ENCODE measurements at regions not wholly inside any gene's neighbourhood (a gene's known extent, or its start where the extent isn't known, plus 50 kb on each side); places are given as distances from the start of the nearest gene placed in this dataset.

GRCh38 chr2:7906431-7906830 is 775.4 kb upstream of the ID2 start:
- TF ChIP-seq PAX5 (IDR thresholded peaks at IDR 0.05; ENCODE audit: insufficient read depth, low read length, severe bottlenecking), result no peak
- no peak for TF ChIP-seq SPI1 (IDR thresholded peaks at IDR 0.05; ENCODE audit: low read depth, low read length)
- no peak for TF ChIP-seq POU2F2 (IDR thresholded peaks at IDR 0.05; ENCODE audit: low read depth, low read length)
- TF ChIP-seq TAF1 (IDR thresholded peaks at IDR 0.05; ENCODE audit: low read depth, low read length), result no peak
- TF ChIP-seq POLR2AphosphoS5 (IDR thresholded peaks at IDR 0.05; ENCODE audit: low read depth, low read length), result no peak
- no peak for TF ChIP-seq POLR2A (IDR thresholded peaks at IDR 0.05; ENCODE audit: low read depth, low read length)
- no peak for DNase-seq (ENCODE audit: insufficient read length, low spot score)
- FAIRE-seq, result no peak

DNA sequence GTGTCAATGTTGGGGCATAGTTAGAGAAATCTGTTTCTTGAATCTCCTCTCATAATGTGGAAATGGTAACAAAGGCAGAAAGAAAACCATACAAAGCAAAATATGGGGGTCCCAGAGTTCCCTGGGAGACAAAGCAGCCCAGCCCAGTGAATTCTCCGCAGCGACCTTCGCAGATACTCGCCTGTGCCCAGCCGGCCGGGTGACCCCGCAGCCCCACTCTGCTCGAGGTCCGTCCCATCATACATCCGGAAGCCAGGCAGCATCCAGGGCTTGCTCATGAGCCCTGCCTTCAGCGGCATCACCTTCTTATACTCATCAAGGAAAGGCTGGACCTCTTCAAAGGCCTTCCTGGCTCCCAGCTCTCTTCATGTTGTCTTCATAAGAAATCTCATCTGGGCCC is 774.8 kb upstream of the ID2 start:
- DNase-seq (ENCODE audit: insufficient read length, low spot score) (no peak), FAIRE-seq (no peak)
- TF ChIP-seq PAX5 (IDR thresholded peaks at IDR 0.05; ENCODE audit: insufficient read depth, low read length, severe bottlenecking) (no peak), TAF1 (IDR thresholded peaks at IDR 0.05; ENCODE audit: low read depth, low read length) (no peak), SPI1 (IDR thresholded peaks at IDR 0.05; ENCODE audit: low read depth, low read length) (no peak), POLR2A (IDR thresholded peaks at IDR 0.05; ENCODE audit: low read depth, low read length) (no peak), POLR2AphosphoS5 (IDR thresholded peaks at IDR 0.05; ENCODE audit: low read depth, low read length) (no peak), POU2F2 (IDR thresholded peaks at IDR 0.05; ENCODE audit: low read depth, low read length) (no peak)

DNA sequence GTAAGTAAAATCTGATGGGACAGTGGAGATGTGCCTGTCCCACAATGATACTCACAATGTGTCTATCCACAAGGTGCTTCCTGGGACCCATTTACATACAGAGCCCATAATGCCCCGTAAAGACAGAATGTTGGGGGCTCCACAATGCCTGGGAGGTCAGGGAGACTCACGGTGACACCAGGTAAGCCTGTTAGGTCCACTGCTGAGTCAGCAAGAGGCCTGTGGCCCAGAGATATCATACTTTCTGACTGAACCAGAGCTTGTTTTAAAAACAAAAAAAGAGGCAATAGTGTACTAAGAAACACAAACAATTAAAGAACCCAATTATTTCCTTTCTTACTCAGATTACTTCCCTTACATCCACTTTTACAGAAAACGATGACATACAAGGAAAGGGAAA is 771.1 kb upstream of the ID2 start:
- TF ChIP-seq POU2F2 (IDR thresholded peaks at IDR 0.05; ENCODE audit: low read depth, low read length) (no peak), TAF1 (IDR thresholded peaks at IDR 0.05; ENCODE audit: low read depth, low read length) (no peak), POLR2AphosphoS5 (IDR thresholded peaks at IDR 0.05; ENCODE audit: low read depth, low read length) (no peak), PAX5 (IDR thresholded peaks at IDR 0.05; ENCODE audit: insufficient read depth, low read length, severe bottlenecking) (no peak), POLR2A (IDR thresholded peaks at IDR 0.05; ENCODE audit: low read depth, low read length) (no peak), SPI1 (IDR thresholded peaks at IDR 0.05; ENCODE audit: low read depth, low read length) (no peak)
- DNase-seq (ENCODE audit: insufficient read length, low spot score), result no peak
- FAIRE-seq, result no peak

- DNase-seq (ENCODE audit: insufficient read length, low spot score), result no peak
- TF ChIP-seq TAF1 (IDR thresholded peaks at IDR 0.05; ENCODE audit: low read depth, low read length) (no peak), POLR2AphosphoS5 (IDR thresholded peaks at IDR 0.05; ENCODE audit: low read depth, low read length) (no peak), POLR2A (IDR thresholded peaks at IDR 0.05; ENCODE audit: low read depth, low read length) (no peak)
- FAIRE-seq, result no peak
Observed at GRCh38 chr2:7911196-7911595, 770.7 kb upstream of the ID2 start.

DNA sequence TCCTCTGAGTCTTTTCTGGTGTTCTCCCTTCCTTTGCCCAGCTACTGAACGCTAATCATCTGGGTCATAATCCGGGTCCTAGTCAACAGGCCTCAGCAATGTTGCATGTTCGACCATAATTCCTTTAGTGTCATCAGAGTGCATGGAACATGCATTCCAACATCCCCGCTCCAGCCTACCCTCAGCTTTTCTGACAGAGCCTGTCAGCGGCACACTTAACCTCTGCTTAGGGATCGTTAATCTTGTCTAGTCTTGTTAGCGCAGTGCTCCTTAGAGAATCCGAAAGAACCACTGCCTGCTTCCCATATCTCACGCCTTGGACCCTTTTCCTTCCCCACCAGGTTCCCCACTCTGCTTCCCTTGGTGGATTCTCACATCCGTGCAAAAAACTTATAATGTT is 767.9 kb upstream of the ID2 start:
- DNase-seq (ENCODE audit: insufficient read length, low spot score), result no peak
- TF ChIP-seq POLR2A (IDR thresholded peaks at IDR 0.05; ENCODE audit: low read depth, low read length) (no peak), TAF1 (IDR thresholded peaks at IDR 0.05; ENCODE audit: low read depth, low read length) (no peak), POU2F2 (IDR thresholded peaks at IDR 0.05; ENCODE audit: low read depth, low read length) (no peak), POLR2AphosphoS5 (IDR thresholded peaks at IDR 0.05; ENCODE audit: low read depth, low read length) (no peak), PAX5 (IDR thresholded peaks at IDR 0.05; ENCODE audit: insufficient read depth, low read length, severe bottlenecking) (no peak), SPI1 (IDR thresholded peaks at IDR 0.05; ENCODE audit: low read depth, low read length) (no peak)
- no peak for FAIRE-seq

GRCh38 chr2:7915302-7916091 is 766.4 kb upstream of the ID2 start:
- FAIRE-seq (no peak), DNase-seq (ENCODE audit: insufficient read length, low spot score) (no peak)
- TF ChIP-seq PAX5 (IDR thresholded peaks at IDR 0.05; ENCODE audit: insufficient read depth, low read length, severe bottlenecking), result no peak
- TF ChIP-seq TAF1 (IDR thresholded peaks at IDR 0.05; ENCODE audit: low read depth, low read length), result no peak
- no peak for TF ChIP-seq POU2F2 (IDR thresholded peaks at IDR 0.05; ENCODE audit: low read depth, low read length)
- no peak for TF ChIP-seq POLR2A (IDR thresholded peaks at IDR 0.05; ENCODE audit: low read depth, low read length)
- TF ChIP-seq SPI1 (IDR thresholded peaks at IDR 0.05; ENCODE audit: low read depth, low read length), result no peak
- no peak for TF ChIP-seq POLR2AphosphoS5 (IDR thresholded peaks at IDR 0.05; ENCODE audit: low read depth, low read length)

DNA sequence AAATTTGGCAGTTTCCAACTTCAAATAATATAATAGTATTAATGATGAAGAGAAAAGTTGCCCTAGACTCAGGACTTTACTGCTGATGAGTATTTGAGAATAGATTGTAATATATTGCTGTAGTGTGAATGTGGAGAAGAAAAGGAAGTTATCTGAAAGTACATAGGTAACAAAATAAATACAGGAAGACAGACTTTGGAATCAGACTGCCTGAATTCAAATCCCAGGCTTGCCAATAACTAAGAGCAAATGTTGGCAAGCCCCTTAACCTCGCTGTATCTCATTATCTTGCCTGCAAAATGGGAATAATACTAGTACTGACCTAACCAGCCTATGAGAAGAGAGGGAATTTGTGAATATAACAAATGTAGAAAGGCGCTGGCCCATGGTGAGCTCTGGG is 765.2 kb upstream of the ID2 start:
- DNase-seq (ENCODE audit: insufficient read length, low spot score), result no peak
- FAIRE-seq, result no peak
- TF ChIP-seq POLR2AphosphoS5 (IDR thresholded peaks at IDR 0.05; ENCODE audit: low read depth, low read length) (no peak), POU2F2 (IDR thresholded peaks at IDR 0.05; ENCODE audit: low read depth, low read length) (no peak), POLR2A (IDR thresholded peaks at IDR 0.05; ENCODE audit: low read depth, low read length) (no peak)

DNA sequence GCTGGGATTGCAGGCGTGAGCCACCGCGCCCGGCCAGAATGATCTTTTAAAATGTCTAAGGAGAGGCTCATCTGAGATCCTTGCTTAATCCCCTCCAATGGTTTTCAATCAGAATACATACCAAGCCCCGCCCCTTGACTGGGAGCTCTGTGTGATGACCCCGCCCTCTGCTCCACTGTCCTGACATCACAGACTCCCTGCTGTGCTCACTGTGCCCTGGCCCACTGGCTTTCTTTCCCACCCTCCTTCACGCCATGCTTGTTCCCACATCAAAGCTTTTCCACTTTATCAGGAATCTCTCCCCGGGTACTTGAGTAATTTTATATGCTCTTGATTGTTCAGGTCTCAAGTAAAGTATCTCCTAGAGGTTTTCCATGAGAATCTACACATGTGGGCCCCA is 762.3 kb upstream of the ID2 start:
- DNase-seq (ENCODE audit: insufficient read length, low spot score) (no peak), FAIRE-seq (no peak)
- no peak for TF ChIP-seq SPI1 (IDR thresholded peaks at IDR 0.05; ENCODE audit: low read depth, low read length)
- no peak for TF ChIP-seq POLR2AphosphoS5 (IDR thresholded peaks at IDR 0.05; ENCODE audit: low read depth, low read length)
- TF ChIP-seq POU2F2 (IDR thresholded peaks at IDR 0.05; ENCODE audit: low read depth, low read length), result no peak
- TF ChIP-seq TAF1 (IDR thresholded peaks at IDR 0.05; ENCODE audit: low read depth, low read length), result no peak
- TF ChIP-seq POLR2A (IDR thresholded peaks at IDR 0.05; ENCODE audit: low read depth, low read length), result no peak
- TF ChIP-seq PAX5 (IDR thresholded peaks at IDR 0.05; ENCODE audit: insufficient read depth, low read length, severe bottlenecking), result no peak

- TF ChIP-seq POLR2A (IDR thresholded peaks at IDR 0.05; ENCODE audit: low read depth, low read length), result no peak
- no peak for TF ChIP-seq POU2F2 (IDR thresholded peaks at IDR 0.05; ENCODE audit: low read depth, low read length)
- TF ChIP-seq PAX5 (IDR thresholded peaks at IDR 0.05; ENCODE audit: insufficient read depth, low read length, severe bottlenecking), result no peak
- no peak for TF ChIP-seq POLR2AphosphoS5 (IDR thresholded peaks at IDR 0.05; ENCODE audit: low read depth, low read length)
- no peak for TF ChIP-seq TAF1 (IDR thresholded peaks at IDR 0.05; ENCODE audit: low read depth, low read length)
- FAIRE-seq (no peak), DNase-seq (ENCODE audit: insufficient read length, low spot score) (no peak)
Observed at GRCh38 chr2:7924023-7924762, 757.7 kb upstream of the ID2 start.

Measured in GM12891 (cell line).